HG03135 (cell line): ENCODE measurements at regions not wholly inside any gene's neighbourhood (a gene's known extent, or its start where the extent isn't known, plus 50 kb on each side); places are given as distances from the start of the nearest gene placed in this dataset.

Experiments
- ATAC-seq: cut with Tn5 transposase; IDR thresholded peaks from one replicate; pipeline ENCODE4 v1.9.1; 2021; ENCODE audit warnings: mild to moderate bottlenecking, moderate library complexity; ENCODE audit not compliant: unreplicated experiment

GRCh38 chr1:83000286-83000685 lies 998.6 kb downstream of the TTLL7 start:
- no peak for ATAC-seq

DNA sequence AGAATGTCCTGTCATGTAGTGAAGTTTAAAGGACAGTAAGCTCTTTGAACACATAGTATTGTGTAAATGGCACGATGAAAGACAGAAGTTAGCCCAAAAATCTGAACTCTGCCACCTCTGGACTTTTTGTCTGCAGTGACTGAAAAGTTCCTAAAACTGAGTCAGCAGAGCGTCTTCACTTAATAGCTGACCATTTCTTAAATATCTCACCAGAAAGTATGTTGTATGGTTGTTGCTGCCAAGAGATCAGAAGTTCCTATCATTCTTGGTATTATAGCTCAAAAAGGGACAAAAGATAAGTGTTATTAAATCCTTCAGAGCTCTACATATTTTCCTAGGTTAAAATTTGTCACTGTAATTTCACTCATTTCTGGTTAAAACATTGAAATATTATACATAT lies 1003.0 kb downstream of the TTLL7 start:
- ATAC-seq, result no peak

- no peak for ATAC-seq
These were observed 1004.2 kb downstream of the TTLL7 start for GRCh38 chr1:82994616-82995263.

GRCh38 chr1:82991569-82991968 lies 1007.4 kb downstream of the TTLL7 start:
- ATAC-seq, result no peak

DNA sequence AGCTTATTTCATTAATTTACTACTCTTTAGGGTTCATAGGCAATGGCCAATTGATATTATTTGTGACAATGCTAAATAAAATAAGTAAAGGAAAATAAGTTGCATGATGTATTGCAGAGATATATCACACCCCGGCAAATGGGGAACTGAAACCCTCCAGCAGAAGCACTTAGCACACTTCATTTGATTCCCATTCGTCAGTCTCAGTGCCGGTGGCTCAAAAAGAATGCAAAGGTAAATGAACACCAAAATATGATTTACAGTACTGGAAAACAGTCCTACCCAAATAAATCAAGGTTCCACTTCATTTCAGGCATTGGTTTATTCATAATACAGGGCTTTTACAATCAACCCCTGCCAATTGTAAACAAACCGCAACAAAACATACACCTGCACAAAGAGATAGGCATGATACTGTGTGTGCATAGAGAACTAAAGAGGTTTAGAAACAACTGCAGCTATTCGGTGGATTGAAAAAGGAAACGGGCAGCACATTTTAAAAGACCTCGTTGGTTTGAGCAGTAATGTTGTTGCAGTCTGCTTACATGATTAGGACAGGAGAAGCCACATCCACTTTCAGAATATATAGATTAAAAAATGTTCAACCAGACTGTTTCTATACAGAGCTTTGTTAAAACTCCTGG lies 1019.2 kb downstream of the TTLL7 start:
- peak; percentile 100 for ATAC-seq

GRCh38 chr1:82978461-82979324 lies 1020.2 kb downstream of the TTLL7 start:
- ATAC-seq, result no peak

- ATAC-seq, result no peak
These were observed 1025.9 kb downstream of the TTLL7 start for GRCh38 chr1:82972841-82973553.

DNA sequence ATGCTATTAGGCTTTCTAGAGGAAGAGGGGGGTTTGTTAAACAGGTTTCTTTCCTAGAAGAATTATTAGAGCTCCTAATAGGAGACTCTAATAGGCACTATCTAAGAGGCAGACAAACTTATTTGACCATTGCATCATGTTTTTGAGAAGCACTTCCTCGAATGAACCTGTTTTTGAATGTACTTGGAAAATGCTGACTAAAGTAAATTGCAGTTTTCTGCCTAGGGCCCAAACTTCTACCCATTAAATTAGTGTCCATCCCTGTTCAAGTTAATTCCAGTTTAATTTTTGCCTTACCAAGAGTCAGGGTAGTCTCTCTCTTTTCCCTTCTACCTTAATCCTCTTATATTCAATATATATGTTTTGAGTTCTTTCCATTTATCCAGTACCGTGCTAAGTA lies 1029.6 kb downstream of the TTLL7 start:
- ATAC-seq, result no peak

- no peak for ATAC-seq
These were observed 1036.3 kb downstream of the TTLL7 start for GRCh38 chr1:82962658-82963057.

- no peak for ATAC-seq
These were observed 1048.2 kb downstream of the TTLL7 start for GRCh38 chr1:82950606-82951200.

DNA sequence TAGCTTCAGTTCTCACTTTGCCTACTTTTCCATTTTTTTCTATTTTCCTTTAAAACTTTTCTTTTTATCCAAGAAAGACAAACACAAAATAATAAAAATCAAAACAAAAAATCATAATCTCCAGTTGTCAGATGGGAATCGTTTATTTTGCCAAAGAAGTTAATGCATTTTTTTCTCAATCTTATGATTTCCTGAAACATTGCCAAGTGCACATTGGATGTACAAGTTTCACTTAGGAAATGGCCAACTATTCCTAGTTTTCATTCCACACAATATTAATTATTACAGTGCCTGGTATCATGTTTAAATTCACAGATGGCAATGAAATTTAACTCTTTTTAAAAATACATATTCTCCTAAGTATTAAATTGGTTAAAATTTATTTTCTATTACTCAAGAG lies 1050.5 kb downstream of the TTLL7 start:
- no peak for ATAC-seq

GRCh38 chr1:82947278-82947677 lies 1051.7 kb downstream of the TTLL7 start:
- no peak for ATAC-seq

- no peak for ATAC-seq
These were observed 1052.8 kb downstream of the TTLL7 start for GRCh38 chr1:82946096-82946605.

DNA sequence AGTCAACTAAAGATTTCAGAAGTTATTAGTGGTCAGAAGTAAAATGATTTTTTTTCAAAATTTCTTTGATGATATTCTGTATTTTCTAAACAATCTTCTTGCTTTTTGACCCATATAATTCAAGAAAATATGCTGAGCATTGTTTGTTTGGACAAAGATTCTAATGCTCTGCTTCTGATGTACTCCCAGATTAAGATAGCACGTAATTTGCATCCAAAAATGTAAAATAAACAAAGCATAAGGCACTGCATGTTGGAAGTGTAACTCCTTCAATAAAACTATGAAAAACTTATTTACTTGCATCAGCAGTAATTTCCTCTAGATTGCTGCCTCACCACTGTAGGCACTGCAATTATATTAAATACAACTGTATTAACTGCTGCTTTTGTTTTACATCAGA lies 1054.1 kb downstream of the TTLL7 start:
- ATAC-seq, result no peak

DNA sequence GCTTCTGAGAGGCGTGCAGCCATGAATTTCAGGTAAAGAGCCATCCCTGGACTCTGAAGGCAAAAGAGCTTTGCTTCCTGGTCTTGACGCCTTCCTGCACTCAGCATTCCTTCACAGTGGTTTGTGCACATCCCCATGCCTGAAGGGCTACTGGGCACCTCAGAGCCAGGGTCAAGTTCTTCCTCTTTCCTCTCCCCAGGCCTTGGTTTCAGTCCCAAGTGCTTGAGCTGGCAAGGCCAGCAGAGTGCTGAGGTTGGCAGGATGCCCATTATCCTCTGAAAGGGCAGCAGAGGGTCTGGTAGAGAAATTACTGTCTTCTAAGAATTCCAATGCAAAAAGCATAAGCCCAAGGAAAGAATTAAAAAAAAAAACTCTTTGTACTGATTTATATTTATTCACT lies 1064.9 kb downstream of the TTLL7 start:
- no peak for ATAC-seq

DNA sequence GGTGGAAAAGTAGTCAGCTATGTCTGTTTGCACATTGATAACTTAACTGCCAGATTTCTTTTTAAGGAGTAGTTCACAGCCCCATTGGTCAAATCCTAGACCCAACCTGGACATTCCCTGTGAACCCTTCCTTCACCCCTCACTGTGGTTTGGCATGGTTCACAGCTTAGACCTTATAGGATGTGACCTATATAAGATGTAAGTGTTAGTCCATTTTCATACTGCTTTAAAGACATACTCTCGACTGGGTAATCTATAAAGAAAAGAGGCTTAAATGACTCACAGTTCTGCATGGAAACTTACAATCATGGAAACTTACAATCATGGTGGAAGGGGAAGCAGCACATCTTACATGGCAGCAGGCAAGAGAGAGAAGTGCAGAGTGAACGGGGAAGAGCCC lies 1066.2 kb downstream of the TTLL7 start:
- no peak for ATAC-seq

- no peak for ATAC-seq
These were observed 1066.7 kb downstream of the TTLL7 start for GRCh38 chr1:82932207-82932606.

GRCh38 chr1:82931006-82931405 lies 1067.9 kb downstream of the TTLL7 start:
- ATAC-seq, result no peak

- no peak for ATAC-seq
These were observed 1071.2 kb downstream of the TTLL7 start for GRCh38 chr1:82927753-82928152.

GRCh38 chr1:82924666-82925065 lies 1074.3 kb downstream of the TTLL7 start:
- no peak for ATAC-seq

DNA sequence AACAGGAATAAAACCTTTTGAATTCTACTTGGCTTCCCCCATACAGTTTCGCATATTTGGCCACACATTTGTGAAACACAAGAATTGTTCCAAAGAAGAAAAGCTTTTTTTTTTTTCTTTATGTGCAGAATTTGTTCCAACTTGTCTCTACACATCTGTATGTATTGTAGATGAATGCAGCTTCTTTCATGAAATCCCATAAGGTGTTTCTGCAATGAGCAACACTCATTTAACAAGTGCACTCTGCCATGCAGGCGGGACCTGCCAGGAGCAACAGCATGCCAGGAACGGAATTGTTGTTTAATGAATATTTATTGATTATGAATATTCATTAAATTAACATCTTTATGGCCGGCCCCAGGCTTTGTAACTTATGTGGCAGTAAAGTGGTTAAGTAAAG lies 1075.0 kb downstream of the TTLL7 start:
- no peak for ATAC-seq
